Esophagus muscularis mucosa (tissue), 4 donors: ENCODE measurements at regions not wholly inside any gene's neighbourhood (a gene's known extent, or its start where the extent isn't known, plus 50 kb on each side); places are given as distances from the start of the nearest gene placed in this dataset.

Experiments used
- EP300 ChIP-seq: sonication (generic); formaldehyde crosslinking; IDR thresholded peaks from one replicate; pipeline ENCODE4 v1.6.1; 2017; ENCODE audit warnings: antibody characterized with exemption
- POLR2A ChIP-seq: fragments of 450-650 bp; IDR thresholded peaks from one replicate; pipeline ENCODE4 v1.6.1; 2017; ENCODE audit warnings: antibody characterized with exemption, moderate library complexity, mild to moderate bottlenecking, low read depth
- POLR2AphosphoS5 ChIP-seq, 2 donors: sonication (generic); formaldehyde crosslinking; IDR thresholded peaks; one replicate each; pipeline ENCODE4 v1.6.1; 2017; ENCODE audit warnings: antibody characterized with exemption in 2 of 2
- TF ChIP-seq, protein P1 (sequence below), 3 experiments: fragments of 200-600 bp in 2 of 3; fragments of 450-650 bp in 1 of 3; sonication (generic) in 2 of 3; IDR thresholded peaks; one replicate each; pipeline ENCODE4 v1.5.1; 2017 to 2019; ENCODE audit warnings: antibody characterized with exemption in 3 of 3, mild to moderate bottlenecking in 2 of 3, moderate library complexity in 1 of 3

DNA sequence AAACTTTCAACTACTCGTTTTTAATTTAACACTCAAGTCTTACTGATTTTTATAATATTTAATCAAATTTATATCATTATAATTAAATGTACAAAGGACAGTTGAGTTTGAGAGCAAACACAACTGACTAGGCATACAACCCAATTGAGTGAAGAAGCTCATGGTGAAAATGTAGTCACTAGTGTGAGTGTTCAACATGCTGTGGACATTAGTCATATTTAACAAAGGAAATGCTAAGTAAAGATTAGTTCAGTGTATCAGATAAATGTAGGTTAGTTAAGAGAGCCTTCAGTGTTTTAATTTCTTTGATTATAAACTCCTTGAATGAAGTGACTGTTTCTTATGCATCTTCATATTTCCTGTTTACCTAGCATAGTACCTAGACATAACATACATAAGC is 444.2 kb upstream of the GOLIM4 start:
- no peak for TF ChIP-seq EP300
- TF ChIP-seq POLR2A: no peak
- no peak for TF ChIP-seq POLR2AphosphoS5 (IDR thresholded peaks at IDR 0.05)
- TF ChIP-seq, protein P1, sequence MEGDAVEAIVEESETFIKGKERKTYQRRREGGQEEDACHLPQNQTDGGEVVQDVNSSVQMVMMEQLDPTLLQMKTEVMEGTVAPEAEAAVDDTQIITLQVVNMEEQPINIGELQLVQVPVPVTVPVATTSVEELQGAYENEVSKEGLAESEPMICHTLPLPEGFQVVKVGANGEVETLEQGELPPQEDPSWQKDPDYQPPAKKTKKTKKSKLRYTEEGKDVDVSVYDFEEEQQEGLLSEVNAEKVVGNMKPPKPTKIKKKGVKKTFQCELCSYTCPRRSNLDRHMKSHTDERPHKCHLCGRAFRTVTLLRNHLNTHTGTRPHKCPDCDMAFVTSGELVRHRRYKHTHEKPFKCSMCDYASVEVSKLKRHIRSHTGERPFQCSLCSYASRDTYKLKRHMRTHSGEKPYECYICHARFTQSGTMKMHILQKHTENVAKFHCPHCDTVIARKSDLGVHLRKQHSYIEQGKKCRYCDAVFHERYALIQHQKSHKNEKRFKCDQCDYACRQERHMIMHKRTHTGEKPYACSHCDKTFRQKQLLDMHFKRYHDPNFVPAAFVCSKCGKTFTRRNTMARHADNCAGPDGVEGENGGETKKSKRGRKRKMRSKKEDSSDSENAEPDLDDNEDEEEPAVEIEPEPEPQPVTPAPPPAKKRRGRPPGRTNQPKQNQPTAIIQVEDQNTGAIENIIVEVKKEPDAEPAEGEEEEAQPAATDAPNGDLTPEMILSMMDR (IDR thresholded peaks at IDR 0.05): no peak
